PC-9 (cell line): ENCODE measurements at regions not wholly inside any gene's neighbourhood (a gene's known extent, or its start where the extent isn't known, plus 50 kb on each side); places are given as distances from the start of the nearest gene placed in this dataset.

Experiments
- BruUV-seq: library from RNA; stranded (reverse); fragments of 400-500 nt; replicated peaks from 2 replicates; lab custom pipeline; 2021; lab: Mats Ljungman, UMichigan
- CTCF ChIA-PET: fragments of 300-600 bp; sonication (Branson Sonifier 250); formaldehyde crosslinking; loops from one replicate; lab custom pipeline; 2022; ENCODE audit warnings: antibody characterized with exemption; lab: Charles Lee
- POLR2A ChIA-PET: fragments of 300-600 bp; sonication (Branson Sonifier 250); formaldehyde crosslinking; loops from one replicate; lab custom pipeline; 2022; ENCODE audit warnings: antibody characterized with exemption; ENCODE audit not compliant: unreplicated experiment; lab: Charles Lee
- DNase-seq, 2 experiments: peaks; one replicate each; pipeline versions ENCODE4 v3.0.0 to v3.0.0-alpha.2; 2015 to 2022; ENCODE audit warnings: mixed read lengths in 1 of 2
- H2AFZ ChIP-seq: fragments of 200-600 bp; sonication (generic); 2 replicates; pipeline ENCODE4 v1.8.1; 2017; ENCODE audit warnings: antibody characterized with exemption
- H3F3A ChIP-seq: fragments of 200-600 bp; sonication (generic); 2 replicates; pipeline ENCODE4 v1.8.1; 2017; ENCODE audit warnings: antibody characterized with exemption, mild to moderate bottlenecking, low read depth; ENCODE audit not compliant: insufficient read depth
- H3K27ac ChIP-seq: fragments of 200-600 bp; sonication (generic); 2 replicates; pipeline ENCODE4 v1.6.1; 2016; ENCODE audit warnings: mixed run types
- H3K27me3 ChIP-seq: fragments of 200-600 bp; sonication (generic); 2 replicates; pipeline ENCODE4 v1.6.1; 2016; ENCODE audit warnings: low read depth, mixed run types; ENCODE audit not compliant: insufficient read depth
- H3K36me3 ChIP-seq: fragments of 200-600 bp; sonication (generic); 2 replicates; pipeline ENCODE4 v1.6.1; 2016; ENCODE audit warnings: low read depth, mixed run types
- H3K4me1 ChIP-seq: fragments of 200-600 bp; sonication (generic); replicated peaks from 2 replicates; pipeline ENCODE4 v1.6.1; 2016; ENCODE audit warnings: mixed run types; ENCODE audit not compliant: insufficient read depth
- H3K4me2 ChIP-seq: fragments of 200-600 bp; sonication (generic); 2 replicates; pipeline ENCODE4 v1.6.1; 2017; ENCODE audit warnings: mixed run types
- H3K4me3 ChIP-seq: fragments of 200-600 bp; sonication (generic); 2 replicates; pipeline ENCODE4 v1.6.1; 2016; ENCODE audit warnings: mixed run types
- H3K79me2 ChIP-seq: fragments of 200-600 bp; sonication (generic); 2 replicates; pipeline ENCODE4 v1.6.1; 2017; ENCODE audit warnings: low read depth, mixed run types
- H3K9me2 ChIP-seq: fragments of 200-600 bp; sonication (generic); 2 replicates; pipeline ENCODE4 v1.8.1; 2017; ENCODE audit warnings: mild to moderate bottlenecking; ENCODE audit not compliant: insufficient read depth
- H3K9me3 ChIP-seq: fragments of 200-600 bp; sonication (generic); 2 replicates; pipeline ENCODE4 v1.8.1; 2016; ENCODE audit warnings: low read depth; ENCODE audit not compliant: insufficient read depth
- H4K20me1 ChIP-seq: fragments of 200-600 bp; sonication (generic); 2 replicates; pipeline ENCODE4 v1.8.1; 2017; ENCODE audit not compliant: insufficient read depth
- CTCF ChIP-seq: fragments of 200-600 bp; sonication (generic); conservative IDR thresholded peaks from 2 replicates; pipeline ENCODE4 v1.6.1; 2017; ENCODE audit warnings: mixed run types, antibody characterized with exemption, mild to moderate bottlenecking, moderate library complexity
- EZH2 ChIP-seq: fragments of 200-600 bp; sonication (generic); IDR thresholded peaks from 2 replicates; pipeline ENCODE4 v1.8.0; 2017; ENCODE audit warnings: antibody characterized with exemption, low read depth
- intact Hi-C: fragments of 100-400 bp; cut with micrococcal nuclease; formaldehyde crosslinking; loops from one replicate; pipeline ENCODE4 v1.10.0; 2022; ENCODE audit not compliant: unreplicated experiment

- Histone ChIP-seq H3K36me3 (no peaks in the 10 kb centered on the region), H3K4me3 (no peak overlapping the region), H3K79me2 (no peaks in the 10 kb centered on the region), H3K4me1 (no peaks in the 10 kb centered on the region), H3K27me3 (peaks cover 20% of the 10 kb centered on the region), H3K4me2 (no peak overlapping the region), H4K20me1 (no peaks in the 10 kb centered on the region), H3F3A (no peaks in the 10 kb centered on the region), H3K9me3 (no peaks in the 10 kb centered on the region), H3K27ac (no peak overlapping the region), H2AFZ (no peak overlapping the region), H3K9me2 (no peaks in the 10 kb centered on the region)
- no peak for DNase-seq
- no TSS peak for BruUV-seq
- POLR2A ChIA-PET, result no interaction called here
- TF ChIP-seq EZH2 (no peak), CTCF (no peak)
- CTCF ChIA-PET, result no interaction called here
- intact Hi-C loops, result no loop called here
These were observed 263.4 kb upstream of the CHD6 start for GRCh38 chr20:41881466-41882046.

GRCh38 chr20:41879123-41879522 lies 260.9 kb upstream of the CHD6 start:
- Histone ChIP-seq H3K4me2 (no peak overlapping the region), H3K4me1 (no peaks in the 10 kb centered on the region), H2AFZ (no peak overlapping the region), H3F3A (no peaks in the 10 kb centered on the region), H3K4me3 (no peak overlapping the region), H4K20me1 (no peaks in the 10 kb centered on the region), H3K9me2 (no peaks in the 10 kb centered on the region), H3K79me2 (no peaks in the 10 kb centered on the region), H3K36me3 (no peaks in the 10 kb centered on the region), H3K27ac (no peak overlapping the region), H3K9me3 (no peaks in the 10 kb centered on the region), H3K27me3 (peaks cover 25% of the 10 kb centered on the region)
- intact Hi-C loops, result no loop called here
- TF ChIP-seq EZH2, result no peak
- TF ChIP-seq CTCF, result no peak
- no peak for DNase-seq
- BruUV-seq, result no TSS peak
- ChIA-PET CTCF (no interaction called here), POLR2A (no interaction called here)

GRCh38 chr20:41877911-41878310 lies 259.7 kb upstream of the CHD6 start:
- H3K9me2 ChIP-seq, result no peaks in the 10 kb centered on the region
- no peaks in the 10 kb centered on the region for H3K79me2 ChIP-seq
- H3F3A ChIP-seq, result no peaks in the 10 kb centered on the region
- no peaks in the 10 kb centered on the region for H3K4me1 ChIP-seq
- CTCF ChIA-PET, result no interaction called here
- TF ChIP-seq EZH2, result no peak
- no peak for TF ChIP-seq CTCF
- no TSS peak for BruUV-seq
- no peak overlapping the region for H2AFZ ChIP-seq
- H3K36me3 ChIP-seq, result no peaks in the 10 kb centered on the region
- no peaks in the 10 kb centered on the region for H4K20me1 ChIP-seq
- no peak overlapping the region for H3K4me3 ChIP-seq
- H3K9me3 ChIP-seq, result no peaks in the 10 kb centered on the region
- H3K4me2 ChIP-seq, result no peak overlapping the region
- DNase-seq, result no peak
- H3K27ac ChIP-seq, result no peak overlapping the region
- intact Hi-C loops, result no loop called here
- H3K27me3 ChIP-seq, result peaks cover 27% of the 10 kb centered on the region
- POLR2A ChIA-PET, result no interaction called here
